Skin of body (tissue), 1 donor: ENCODE measurements at regions not wholly inside any gene's neighbourhood (a gene's known extent, or its start where the extent isn't known, plus 50 kb on each side); places are given as distances from the start of the nearest gene placed in this dataset.

Source experiments
- DNase-seq: peaks from one replicate; lab custom pipeline; 2025; lab: John Stamatoyannopoulos, UW

GRCh38 chr20:17014756-17015366, 212.0 kb upstream of the PCSK2 start:
- no peak for DNase-seq

DNA sequence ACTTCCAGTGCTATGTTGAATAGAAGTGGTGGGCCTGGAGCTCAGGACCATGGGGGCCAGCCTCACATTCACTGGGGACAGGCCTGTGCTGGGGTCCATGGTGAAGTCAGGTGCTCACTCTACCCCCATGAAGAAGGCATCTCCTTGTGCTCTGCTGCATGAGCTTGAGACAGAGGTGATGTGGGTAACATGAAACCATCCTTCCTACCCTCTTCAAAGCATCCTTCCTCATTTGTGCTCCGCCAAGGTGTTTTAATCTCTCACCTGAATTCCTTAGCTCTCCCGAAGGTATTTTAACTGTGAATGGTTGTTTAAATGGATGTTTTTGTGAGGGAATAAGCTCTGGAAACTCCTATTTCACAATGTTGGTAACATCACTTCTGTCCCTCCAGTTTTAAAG, 209.6 kb upstream of the PCSK2 start:
- no peak for DNase-seq

GRCh38 chr20:17021481-17021880, 205.4 kb upstream of the PCSK2 start:
- no peak for DNase-seq

- DNase-seq = no peak
Measured at GRCh38 chr20:17023036-17023435, 203.8 kb upstream of the PCSK2 start.

DNA sequence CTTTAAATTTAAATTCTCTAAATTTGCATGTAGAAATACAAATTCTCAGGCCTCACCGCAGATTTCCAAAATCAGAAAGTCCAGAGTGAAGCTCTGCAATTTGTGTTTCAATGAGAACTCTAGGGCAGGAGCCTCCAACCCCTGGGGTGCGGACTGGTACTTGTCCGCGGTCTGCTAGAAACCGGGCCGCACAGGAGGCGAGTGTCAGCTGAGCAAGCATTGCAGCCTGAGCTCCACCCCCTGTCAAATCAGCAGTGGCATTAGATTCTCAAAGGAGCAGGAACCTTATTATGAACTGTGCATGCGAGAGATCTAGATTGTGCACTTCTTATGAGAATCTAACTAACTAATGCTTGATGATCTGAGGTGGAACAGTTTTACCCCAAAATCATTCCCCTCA, 203.0 kb upstream of the PCSK2 start:
- no peak for DNase-seq

GRCh38 chr20:17024513-17025119, 202.2 kb upstream of the PCSK2 start:
- DNase-seq = no peak

GRCh38 chr20:17026346-17026745, 200.5 kb upstream of the PCSK2 start:
- no peak for DNase-seq

DNA sequence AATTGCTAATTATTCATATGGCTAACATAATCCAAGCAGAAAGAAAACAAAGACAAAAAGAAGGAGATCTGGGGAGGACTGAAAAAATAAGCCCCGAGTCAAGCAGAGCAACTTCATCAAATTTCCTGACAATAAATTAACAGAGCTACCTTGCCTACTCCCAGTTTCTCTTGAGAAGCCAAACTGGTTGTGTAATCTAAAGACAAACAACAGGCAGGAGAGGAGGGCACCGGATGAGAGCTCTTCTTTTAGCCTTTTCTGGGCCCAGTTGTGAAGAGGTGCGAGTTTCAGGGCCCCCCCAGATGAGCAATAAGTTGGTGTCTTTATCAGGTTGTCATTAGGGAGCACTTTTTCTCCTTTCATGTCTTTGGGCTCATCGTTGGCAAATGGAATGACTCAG, 197.1 kb upstream of the PCSK2 start:
- DNase-seq = no peak

DNA sequence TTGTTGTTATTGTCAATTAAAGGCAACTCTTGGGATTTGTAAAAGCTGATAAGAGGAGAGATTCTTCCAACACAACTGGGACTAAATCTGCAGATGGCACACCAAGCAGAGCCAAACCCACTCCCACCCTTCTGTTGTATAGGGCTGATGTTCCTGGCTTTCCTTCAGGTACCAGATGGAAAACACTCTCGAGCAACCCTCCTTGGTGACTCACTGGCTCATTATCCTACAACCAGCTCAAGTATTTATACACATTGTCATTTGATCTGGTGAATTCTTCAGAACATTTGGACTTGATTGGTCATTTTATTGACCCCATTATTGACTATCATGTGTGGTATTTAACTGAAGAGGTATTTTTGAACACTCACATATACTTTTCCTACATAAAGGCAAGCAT, 190.3 kb upstream of the PCSK2 start:
- DNase-seq = no peak

- DNase-seq = no peak
Measured at GRCh38 chr20:17042122-17042521, 184.7 kb upstream of the PCSK2 start.

DNA sequence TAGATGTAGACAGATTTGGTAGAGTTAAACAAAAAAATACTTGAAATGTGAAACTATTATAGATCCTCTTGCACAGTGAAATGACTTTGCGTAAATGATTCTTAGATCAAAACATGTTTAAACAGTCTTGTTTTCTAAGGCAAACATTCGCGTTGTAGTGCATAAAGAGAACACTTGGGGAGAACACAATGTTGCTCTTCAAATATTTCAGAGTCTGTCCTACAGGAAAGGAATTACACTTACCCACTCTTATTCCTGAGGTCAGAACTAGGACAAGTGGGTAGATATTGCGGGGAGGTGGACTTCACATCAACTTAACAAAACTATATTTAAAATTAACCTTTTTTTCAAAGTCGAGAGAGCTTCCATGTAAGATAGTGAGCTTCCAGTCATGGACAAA, 183.5 kb upstream of the PCSK2 start:
- DNase-seq = no peak

- DNase-seq = no peak
Measured at GRCh38 chr20:17044891-17045290, 181.9 kb upstream of the PCSK2 start.

DNA sequence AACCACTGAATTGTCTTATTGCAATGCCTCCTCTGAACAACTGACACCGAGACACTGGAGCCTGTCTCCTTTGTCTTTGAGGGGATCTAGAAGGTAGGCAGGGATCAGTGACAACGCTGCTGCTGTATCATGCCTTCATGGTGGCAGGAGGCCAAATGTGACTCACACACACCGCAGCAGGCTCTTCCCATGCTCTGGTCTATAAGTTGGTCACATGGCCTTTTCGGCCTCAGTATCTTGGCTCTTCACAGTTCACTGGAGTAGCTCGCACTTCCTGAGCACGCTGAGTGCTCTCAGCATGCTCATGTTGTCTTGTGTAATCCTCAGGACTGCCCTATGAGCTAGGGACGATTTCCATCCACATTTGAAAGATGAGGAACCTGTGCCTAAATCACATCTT, 167.4 kb upstream of the PCSK2 start:
- no peak for DNase-seq

- no peak for DNase-seq
Measured at GRCh38 chr20:17061715-17062114, 165.1 kb upstream of the PCSK2 start.

DNA sequence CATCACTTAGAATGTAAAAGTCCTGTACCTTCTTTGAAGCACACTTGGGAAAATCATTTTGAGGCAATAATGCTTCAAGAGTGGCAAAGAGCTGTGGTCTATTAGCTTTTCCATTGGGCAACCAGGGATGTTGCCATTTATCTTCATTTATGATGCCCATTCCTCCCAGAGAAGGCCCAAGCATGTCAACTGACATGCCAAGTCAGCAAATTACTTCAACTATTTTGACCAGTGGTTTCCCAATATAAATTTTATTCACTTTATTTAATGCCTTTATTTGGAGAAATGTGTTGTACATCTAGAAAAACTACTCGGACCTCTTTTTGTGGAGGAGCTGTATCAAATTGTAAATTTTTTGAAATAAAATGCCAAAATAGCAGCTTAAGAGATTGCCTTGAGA, 164.1 kb upstream of the PCSK2 start:
- DNase-seq = no peak

DNA sequence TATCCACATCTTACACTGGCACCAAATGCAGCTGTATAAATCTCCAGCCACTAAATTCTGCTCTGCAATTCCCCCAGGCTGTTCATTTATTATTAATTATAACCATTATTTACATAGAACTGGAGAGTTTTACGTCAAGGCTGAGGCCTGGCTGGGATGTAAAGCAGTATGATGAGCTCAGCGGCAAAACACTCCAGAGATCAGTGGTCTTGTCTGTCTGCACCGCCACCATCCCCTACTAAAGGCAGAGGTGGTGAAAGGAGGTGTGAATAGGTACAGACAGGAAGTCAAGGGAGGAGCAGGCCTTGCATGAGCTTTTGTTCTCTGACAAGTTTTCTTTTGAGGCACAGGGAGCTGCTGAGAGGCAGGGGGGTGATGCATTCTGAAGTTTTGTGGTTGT, 159.9 kb upstream of the PCSK2 start:
- no peak for DNase-seq

- DNase-seq = no peak
Measured at GRCh38 chr20:17068084-17068711, 158.6 kb upstream of the PCSK2 start.

DNA sequence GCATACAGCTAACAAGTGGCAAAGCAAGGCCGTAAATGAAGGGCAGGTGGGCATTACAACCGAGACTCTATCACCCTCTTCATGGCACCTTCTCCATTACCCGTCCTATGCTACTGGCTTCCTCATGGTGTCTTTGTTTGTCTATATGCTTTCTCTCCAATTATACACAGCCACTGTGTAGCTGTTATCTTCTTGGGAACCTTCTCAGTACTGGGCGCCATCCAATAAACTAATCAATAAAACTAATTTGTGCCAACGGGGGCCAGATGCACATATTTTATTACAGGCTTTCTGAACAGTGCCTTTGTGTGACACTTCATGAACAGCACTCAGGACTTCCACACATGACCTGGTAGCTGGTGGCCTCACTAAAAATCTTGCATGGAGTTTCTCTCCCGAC, 149.8 kb upstream of the PCSK2 start:
- no peak for DNase-seq

GRCh38 chr20:17083738-17084137, 143.1 kb upstream of the PCSK2 start:
- no peak for DNase-seq

DNA sequence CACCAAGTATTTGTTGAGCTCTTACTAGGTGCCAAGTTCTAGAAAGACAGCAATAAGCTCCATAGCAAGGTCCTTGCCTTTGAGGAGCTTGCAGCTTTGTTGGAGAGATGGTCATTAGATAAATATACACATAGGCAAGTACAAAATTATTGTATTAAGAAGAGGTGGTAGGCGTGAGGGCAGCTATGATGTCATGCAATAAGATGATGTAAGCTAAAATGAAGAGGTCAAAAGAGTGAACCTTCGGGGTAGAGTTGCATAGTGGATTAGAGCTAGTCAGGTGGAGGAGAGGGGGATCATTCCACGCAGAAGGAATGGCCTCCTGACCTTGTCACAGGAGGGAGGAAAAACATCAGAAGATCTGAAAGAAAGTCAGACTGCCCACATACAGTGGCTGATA, 141.9 kb upstream of the PCSK2 start:
- DNase-seq = no peak

- no peak for DNase-seq
Measured at GRCh38 chr20:17093782-17094181, 133.1 kb upstream of the PCSK2 start.

- no peak for DNase-seq
Measured at GRCh38 chr20:17097603-17098002, 129.2 kb upstream of the PCSK2 start.

GRCh38 chr20:17100506-17100905, 126.3 kb upstream of the PCSK2 start:
- no peak for DNase-seq
